ENCODE measurements at regions not wholly inside any gene's neighbourhood (a gene's known extent, or its start where the extent isn't known, plus 50 kb on each side); places are given as distances from the start of the nearest gene placed in this dataset.

DNA sequence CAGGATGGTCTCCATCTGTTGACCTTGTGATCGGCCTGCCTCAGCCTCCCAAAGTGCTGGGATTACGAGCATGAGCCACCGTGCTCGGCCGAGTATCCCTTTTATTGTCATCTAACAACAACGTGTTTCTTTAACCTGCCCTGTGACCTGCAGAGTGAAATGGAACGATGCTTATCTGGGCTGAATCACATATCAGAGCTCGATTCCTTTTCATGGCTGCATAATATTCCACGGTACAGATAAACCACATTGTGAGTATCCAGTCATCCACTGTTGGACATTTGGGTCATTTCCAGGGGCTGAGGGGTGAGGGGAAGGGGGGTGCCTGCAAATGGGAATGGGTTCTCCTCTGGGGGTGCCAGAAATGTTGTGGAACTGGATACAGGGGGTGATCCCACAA lies 260.0 kb downstream of the ASMT start:
- Histone ChIP-seq H3K36me3 (replicated peaks in 1 of 2; ENCODE audit: control insufficient read depth in 1 of 2, insufficient read depth in 2 of 2, low read length in 2 of 2) (no peaks in the 10 kb centered on the region), H4K20me1 (ENCODE audit: insufficient read depth, low read length) (no peaks in the 10 kb centered on the region), H3K4me3 (replicated peaks in 1 of 3; ENCODE audit: low read depth in 2 of 3, low read length in 3 of 3) (no peak overlapping the region), H3K79me2 (ENCODE audit: insufficient read depth, low read length) (no peaks in the 10 kb centered on the region), H3K4me1 (ENCODE audit: control insufficient read depth in 1 of 2, insufficient read depth in 2 of 2, low read length in 2 of 2) (no peaks in the 10 kb centered on the region), H3K9me3 (replicated peaks in 1 of 2; ENCODE audit: control insufficient read depth in 1 of 2, insufficient read depth in 1 of 2, low read length in 2 of 2) (peaks cover 10 to 18% of the 10 kb centered on the region in 2 donors), H2AFZ (ENCODE audit: insufficient read depth, low read depth, low read length, poor library complexity, severe bottlenecking) (no peak overlapping the region), H3K27me3 (ENCODE audit: control insufficient read depth in 2 of 2, insufficient read depth in 2 of 2, low read length in 2 of 2) (no peaks in the 10 kb centered on the region), H3K9ac (ENCODE audit: insufficient read depth, low read length, poor library complexity, severe bottlenecking) (no peak overlapping the region), H3K4me2 (replicated peaks; ENCODE audit: extremely low read depth, low read length, poor library complexity, severe bottlenecking) (no peak overlapping the region), H3K27ac (ENCODE audit: low read depth in 1 of 2, low read length in 2 of 2) (no peak overlapping the region)
- Mint-ChIP-seq H3K36me3 (no peaks in the 10 kb centered on the region), H3K9me3 (peaks cover 4 to 26% (median 16%) of the 10 kb centered on the region in 7 donors), H3K27me3 (ENCODE audit: low read depth in 3 of 3) (peaks cover 0 to 8% (median 3%) of the 10 kb centered on the region in 3 donors), H3K4me1 (no peaks in the 10 kb centered on the region), H3K27ac (no peak overlapping the region), H3K4me3 (no peak overlapping the region)
- 96% methylated on average over 6 of the region's 9 CpGs for WGBS (ENCODE audit: insufficient coverage)
- intact Hi-C loops (cut with micrococcal nuclease), result no loop called here
- DNase-seq, result no peak
- TF ChIP-seq, protein P1, sequence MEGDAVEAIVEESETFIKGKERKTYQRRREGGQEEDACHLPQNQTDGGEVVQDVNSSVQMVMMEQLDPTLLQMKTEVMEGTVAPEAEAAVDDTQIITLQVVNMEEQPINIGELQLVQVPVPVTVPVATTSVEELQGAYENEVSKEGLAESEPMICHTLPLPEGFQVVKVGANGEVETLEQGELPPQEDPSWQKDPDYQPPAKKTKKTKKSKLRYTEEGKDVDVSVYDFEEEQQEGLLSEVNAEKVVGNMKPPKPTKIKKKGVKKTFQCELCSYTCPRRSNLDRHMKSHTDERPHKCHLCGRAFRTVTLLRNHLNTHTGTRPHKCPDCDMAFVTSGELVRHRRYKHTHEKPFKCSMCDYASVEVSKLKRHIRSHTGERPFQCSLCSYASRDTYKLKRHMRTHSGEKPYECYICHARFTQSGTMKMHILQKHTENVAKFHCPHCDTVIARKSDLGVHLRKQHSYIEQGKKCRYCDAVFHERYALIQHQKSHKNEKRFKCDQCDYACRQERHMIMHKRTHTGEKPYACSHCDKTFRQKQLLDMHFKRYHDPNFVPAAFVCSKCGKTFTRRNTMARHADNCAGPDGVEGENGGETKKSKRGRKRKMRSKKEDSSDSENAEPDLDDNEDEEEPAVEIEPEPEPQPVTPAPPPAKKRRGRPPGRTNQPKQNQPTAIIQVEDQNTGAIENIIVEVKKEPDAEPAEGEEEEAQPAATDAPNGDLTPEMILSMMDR (IDR thresholded peaks at IDR 0.05), result no peak

DNA sequence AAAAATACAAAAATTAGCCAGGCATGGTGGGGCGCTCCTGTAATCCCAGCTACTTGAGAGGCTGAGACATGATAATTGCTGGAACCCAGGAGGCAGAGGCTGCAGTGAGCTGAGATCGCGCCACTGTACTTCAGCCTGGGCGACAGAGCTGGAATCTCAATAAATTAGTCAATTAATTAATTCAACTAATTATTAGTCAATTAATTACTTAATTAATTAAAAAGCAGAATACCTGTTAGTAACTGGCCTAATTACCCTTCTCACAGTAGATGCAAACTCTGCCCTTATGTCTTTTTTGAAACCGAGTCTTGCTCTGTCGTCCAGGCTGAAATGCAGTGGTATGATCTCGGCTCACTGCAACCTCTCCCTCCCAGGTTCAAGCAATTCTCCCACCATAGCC lies 261.2 kb downstream of the ASMT start:
- TF ChIP-seq, protein P1 (IDR thresholded peaks at IDR 0.05), result no peak
- Histone ChIP-seq H2AFZ (ENCODE audit: insufficient read depth, low read depth, low read length, poor library complexity, severe bottlenecking) (no peak overlapping the region), H3K9me3 (replicated peaks in 1 of 2; ENCODE audit: control insufficient read depth in 1 of 2, insufficient read depth in 1 of 2, low read length in 2 of 2) (peaks cover 20 to 24% of the 10 kb centered on the region in 2 donors), H3K9ac (ENCODE audit: insufficient read depth, low read length, poor library complexity, severe bottlenecking) (no peak overlapping the region), H3K36me3 (replicated peaks in 1 of 2; ENCODE audit: control insufficient read depth in 1 of 2, insufficient read depth in 2 of 2, low read length in 2 of 2) (no peaks in the 10 kb centered on the region), H3K4me1 (ENCODE audit: control insufficient read depth in 1 of 2, insufficient read depth in 2 of 2, low read length in 2 of 2) (no peaks in the 10 kb centered on the region), H3K27ac (ENCODE audit: low read depth in 1 of 2, low read length in 2 of 2) (no peak overlapping the region), H3K27me3 (ENCODE audit: control insufficient read depth in 2 of 2, insufficient read depth in 2 of 2, low read length in 2 of 2) (no peaks in the 10 kb centered on the region), H3K79me2 (ENCODE audit: insufficient read depth, low read length) (no peaks in the 10 kb centered on the region), H4K20me1 (ENCODE audit: insufficient read depth, low read length) (no peaks in the 10 kb centered on the region), H3K4me3 (replicated peaks in 1 of 3; ENCODE audit: low read depth in 2 of 3, low read length in 3 of 3) (no peak overlapping the region), H3K4me2 (replicated peaks; ENCODE audit: extremely low read depth, low read length, poor library complexity, severe bottlenecking) (no peak overlapping the region)
- no peak for DNase-seq
- H3K27ac Mint-ChIP-seq, result no peak overlapping the region
- no peaks in the 10 kb centered on the region for H3K36me3 Mint-ChIP-seq
- H3K27me3 Mint-ChIP-seq (ENCODE audit: low read depth in 3 of 3), result peaks cover 1 to 8% (median 3%) of the 10 kb centered on the region in 3 donors
- intact Hi-C loops (cut with micrococcal nuclease), result no loop called here
- no peaks in the 10 kb centered on the region for H3K4me1 Mint-ChIP-seq
- H3K9me3 Mint-ChIP-seq, result peaks cover 13 to 36% (median 24%) of the 10 kb centered on the region in 7 donors
- no peak overlapping the region for H3K4me3 Mint-ChIP-seq
- no CpG with 5 or more reads among the region's 7 CpGs for WGBS (ENCODE audit: insufficient coverage)

Measured in CD14-positive monocyte (primary cell).